ENCODE measurements at regions not wholly inside any gene's neighbourhood (a gene's known extent, or its start where the extent isn't known, plus 50 kb on each side); places are given as distances from the start of the nearest gene placed in this dataset.

- no peak overlapping the region for H3K4me3 ChIP-seq (replicated peaks; ENCODE audit: insufficient read depth, low read length)
- no peak for TF ChIP-seq POLR2AphosphoS5 (IDR thresholded peaks at IDR 0.05; ENCODE audit: low read depth)
- no peak for TF ChIP-seq SPI1 (IDR thresholded peaks at IDR 0.05; ENCODE audit: borderline replicate concordance, low read depth)
- no peak for TF ChIP-seq CTCF (IDR thresholded peaks at IDR 0.05; ENCODE audit: insufficient read depth, low read length)
- TF ChIP-seq REST (IDR thresholded peaks at IDR 0.05; ENCODE audit: insufficient replicate concordance, low read depth), result no peak
- TF ChIP-seq GABPA (IDR thresholded peaks at IDR 0.05; ENCODE audit: low read depth), result no peak
- H3K27ac ChIP-seq (replicated peaks), result no peak overlapping the region
- no peak for DNase-seq (ENCODE audit: low read depth in 1 of 2, low spot score in 1 of 2)
- H3K27me3 ChIP-seq (ENCODE audit: insufficient read depth, poor library complexity, severe bottlenecking), result no peaks in the 10 kb centered on the region
Observed at GRCh38 chr1:56336982-56337381, 242.4 kb downstream of the PLPP3 start.

- Histone ChIP-seq H3K27me3 (ENCODE audit: insufficient read depth, poor library complexity, severe bottlenecking) (no peaks in the 10 kb centered on the region), H3K4me3 (replicated peaks; ENCODE audit: insufficient read depth, low read length) (no peak overlapping the region), H3K27ac (replicated peaks) (no peak overlapping the region)
- DNase-seq (ENCODE audit: low read depth in 1 of 2, low spot score in 1 of 2), result no peak
- TF ChIP-seq CTCF (IDR thresholded peaks at IDR 0.05; ENCODE audit: insufficient read depth, low read length), result no peak
Observed at GRCh38 chr1:56335394-56335793, 244.0 kb downstream of the PLPP3 start.

GRCh38 chr1:56334047-56334446 lies 245.3 kb downstream of the PLPP3 start:
- TF ChIP-seq SPI1 (IDR thresholded peaks at IDR 0.05; ENCODE audit: borderline replicate concordance, low read depth) (no peak), CTCF (IDR thresholded peaks at IDR 0.05; ENCODE audit: insufficient read depth, low read length) (no peak), REST (IDR thresholded peaks at IDR 0.05; ENCODE audit: insufficient replicate concordance, low read depth) (no peak), POLR2AphosphoS5 (IDR thresholded peaks at IDR 0.05; ENCODE audit: low read depth) (no peak), GABPA (IDR thresholded peaks at IDR 0.05; ENCODE audit: low read depth) (no peak)

GRCh38 chr1:56333461-56333860 lies 245.9 kb downstream of the PLPP3 start:
- no peak overlapping the region for H3K4me3 ChIP-seq (replicated peaks; ENCODE audit: insufficient read depth, low read length)
- no peak overlapping the region for H3K27ac ChIP-seq (replicated peaks)
- no peaks in the 10 kb centered on the region for H3K27me3 ChIP-seq (ENCODE audit: insufficient read depth, poor library complexity, severe bottlenecking)
- TF ChIP-seq SPI1 (IDR thresholded peaks at IDR 0.05; ENCODE audit: borderline replicate concordance, low read depth) (no peak), POLR2AphosphoS5 (IDR thresholded peaks at IDR 0.05; ENCODE audit: low read depth) (no peak), GABPA (IDR thresholded peaks at IDR 0.05; ENCODE audit: low read depth) (no peak), REST (IDR thresholded peaks at IDR 0.05; ENCODE audit: insufficient replicate concordance, low read depth) (no peak), CTCF (IDR thresholded peaks at IDR 0.05; ENCODE audit: insufficient read depth, low read length) (no peak)
- no peak for DNase-seq (ENCODE audit: low read depth in 1 of 2, low spot score in 1 of 2)

More at GRCh38 chr1:56334047-56334446, 245.3 kb downstream of the PLPP3 start:
- Histone ChIP-seq H3K27me3 (ENCODE audit: insufficient read depth, poor library complexity, severe bottlenecking) (no peaks in the 10 kb centered on the region), H3K27ac (replicated peaks) (no peak overlapping the region), H3K4me3 (replicated peaks; ENCODE audit: insufficient read depth, low read length) (no peak overlapping the region)
- DNase-seq (ENCODE audit: low read depth in 1 of 2, low spot score in 1 of 2), result no peak
